Liver (tissue), 8 donors: ENCODE measurements at regions not wholly inside any gene's neighbourhood (a gene's known extent, or its start where the extent isn't known, plus 50 kb on each side); places are given as distances from the start of the nearest gene placed in this dataset.

Experiments
- DNase-seq: peaks from one replicate; pipeline ENCODE4 v3.0.0-alpha.2; 2017; ENCODE audit warnings: low spot score
- H3K27ac ChIP-seq, 2 donors: one replicate each; pipeline ENCODE4 v1.7.0; 2013; ENCODE audit warnings: inconsistent platforms in 2 of 2, low read length in 2 of 2, control low read depth in 1 of 2, low read depth in 1 of 2, mild to moderate bottlenecking in 1 of 2
- H3K27me3 ChIP-seq, 4 donors: one replicate each; pipeline versions ENCODE4 v1.6.1 to v1.7.0; 2013; ENCODE audit warnings: low read length in 3 of 4, inconsistent platforms in 1 of 4, mild to moderate bottlenecking in 1 of 4, moderate library complexity in 1 of 4; ENCODE audit not compliant: control insufficient read depth in 4 of 4, insufficient read depth in 4 of 4
- H3K36me3 ChIP-seq, 4 donors: one replicate each; pipeline versions ENCODE4 v1.6.1 to v1.7.0; 2013; ENCODE audit warnings: low read length in 3 of 4, mild to moderate bottlenecking in 3 of 4, low read depth in 1 of 4, moderate library complexity in 1 of 4; ENCODE audit not compliant: control insufficient read depth in 4 of 4, insufficient read depth in 3 of 4
- H3K4me1 ChIP-seq, 4 donors: one replicate each; pipeline versions ENCODE4 v1.6.1 to v1.7.0; 2013; ENCODE audit warnings: low read length in 3 of 4, mild to moderate bottlenecking in 3 of 4, moderate library complexity in 1 of 4; ENCODE audit not compliant: control insufficient read depth in 4 of 4, insufficient read depth in 4 of 4
- H3K4me3 ChIP-seq, 3 donors: one replicate each; pipeline versions ENCODE4 v1.6.1 to v1.7.0; 2013; ENCODE audit warnings: low read length in 3 of 3, control low read depth in 1 of 3, low read depth in 1 of 3, mild to moderate bottlenecking in 1 of 3
- H3K9ac ChIP-seq, 2 donors: one replicate each; pipeline ENCODE4 v1.7.0; 2013; ENCODE audit warnings: low read length in 2 of 2, mild to moderate bottlenecking in 2 of 2, moderate library complexity in 2 of 2, control low read depth in 1 of 2, low read depth in 1 of 2
- H3K9me3 ChIP-seq, 4 donors: one replicate each; pipeline versions ENCODE4 v1.6.1 to v1.7.0; 2013; ENCODE audit warnings: low read length in 3 of 4; ENCODE audit not compliant: control insufficient read depth in 4 of 4
- ATF3 ChIP-seq: IDR thresholded peaks from 2 replicates; pipeline ENCODE4 v1.6.1; 2016; ENCODE audit warnings: antibody characterized with exemption
- CTCF ChIP-seq: fragments of 150-350 bp; IDR thresholded peaks from 2 replicates; pipeline ENCODE4 v1.5.1; 2017; ENCODE audit warnings: improper control_type of control experiment, low read depth, low read length; ENCODE audit not compliant: missing input control
- EGR1 ChIP-seq, 2 donors: IDR thresholded peaks; 2 replicates each; pipeline ENCODE4 v1.6.1; 2016 to 2018; ENCODE audit warnings: antibody characterized with exemption in 2 of 2, low read depth in 2 of 2
- FOXA1 ChIP-seq: IDR thresholded peaks from 2 replicates; pipeline ENCODE4 v1.6.1; 2016; ENCODE audit warnings: antibody characterized with exemption
- FOXA2 ChIP-seq: IDR thresholded peaks from 2 replicates; pipeline ENCODE4 v1.6.1; 2016; ENCODE audit warnings: antibody characterized with exemption
- GABPA ChIP-seq, 2 donors: IDR thresholded peaks in 1 of 2; conservative IDR thresholded peaks in 1 of 2; 2 replicates each; pipeline ENCODE4 v1.6.1; 2016; ENCODE audit warnings: antibody characterized with exemption in 2 of 2, mild to moderate bottlenecking in 1 of 2, moderate library complexity in 1 of 2
- HNF4A ChIP-seq, 2 donors: conservative IDR thresholded peaks; 2 replicates each; pipeline ENCODE4 v1.6.1; 2016; ENCODE audit warnings: antibody characterized with exemption in 2 of 2, mild to moderate bottlenecking in 2 of 2
- HNF4G ChIP-seq: IDR thresholded peaks from 2 replicates; pipeline ENCODE4 v1.6.1; 2016; ENCODE audit warnings: antibody characterized with exemption
- JUND ChIP-seq, 2 donors: IDR thresholded peaks; 2 replicates each; pipeline ENCODE4 v1.6.1; 2016; ENCODE audit warnings: antibody characterized with exemption in 2 of 2
- MAX ChIP-seq: IDR thresholded peaks from 2 replicates; pipeline ENCODE4 v1.6.1; 2016; ENCODE audit warnings: antibody characterized with exemption
- NR2F2 ChIP-seq: IDR thresholded peaks from 2 replicates; pipeline ENCODE4 v1.6.1; 2016; ENCODE audit warnings: antibody characterized with exemption
- RAD21 ChIP-seq, 2 donors: IDR thresholded peaks; 2 replicates each; pipeline ENCODE4 v1.6.1; 2016; ENCODE audit warnings: antibody characterized with exemption in 2 of 2, mild to moderate bottlenecking in 2 of 2
- REST ChIP-seq: IDR thresholded peaks from 2 replicates; pipeline ENCODE4 v1.6.1; 2016; ENCODE audit warnings: antibody characterized with exemption, mild to moderate bottlenecking
- RXRA ChIP-seq, 2 donors: IDR thresholded peaks; 2 replicates each; pipeline ENCODE4 v1.6.1; 2017 to 2018; ENCODE audit warnings: antibody characterized with exemption in 2 of 2, mild to moderate bottlenecking in 1 of 2
- SP1 ChIP-seq: IDR thresholded peaks from 2 replicates; pipeline ENCODE4 v1.6.1; 2018; ENCODE audit warnings: antibody characterized with exemption, mild to moderate bottlenecking
- TAF1 ChIP-seq: conservative IDR thresholded peaks from 2 replicates; pipeline ENCODE4 v1.6.1; 2016; ENCODE audit warnings: antibody characterized with exemption, mild to moderate bottlenecking
- YY1 ChIP-seq: IDR thresholded peaks from 2 replicates; pipeline ENCODE4 v1.6.1; 2016; ENCODE audit warnings: antibody characterized with exemption, mild to moderate bottlenecking
- ZBTB33 ChIP-seq: IDR thresholded peaks from 2 replicates; pipeline ENCODE4 v1.6.1; 2016; ENCODE audit warnings: antibody characterized with exemption
- WGBS: extraction: QIAGEN DNeasy Blood & Tissue Kit; methylation state at CpG from one replicate; pipeline ENCODE4 v1.1.7; 2013; 5-methylcytosine and 5-hydroxymethylcytosine counted together
- donor health status: healthy.
- donor health status: healthy.
- donor health status: healthy.
- donor health status: healthy.
- donor health status: healthy.

GRCh38 chr2:120583851-120584570 is 151.7 kb upstream of the GLI2 start:
- H3K9ac ChIP-seq: no peak overlapping the region
- no peak for DNase-seq
- 92% methylated on average over 1 of the region's 1 CpG for WGBS
- no peak for TF ChIP-seq RXRA (IDR thresholded peaks at IDR 0.05)
- no peak for TF ChIP-seq HNF4A (conservative IDR thresholded peaks at IDR 0.05)
- no peak for TF ChIP-seq ATF3
- no peak for TF ChIP-seq REST
- TF ChIP-seq NR2F2: no peak
- TF ChIP-seq RAD21 (IDR thresholded peaks at IDR 0.05): no peak
- TF ChIP-seq TAF1: no peak
- TF ChIP-seq FOXA2: no peak
- no peak for TF ChIP-seq FOXA1
- TF ChIP-seq SP1: no peak
- TF ChIP-seq GABPA (IDR thresholded peaks at IDR 0.05 in 1 of 2, conservative IDR thresholded peaks at IDR 0.05 in 1 of 2): no peak
- no peak for TF ChIP-seq EGR1 (IDR thresholded peaks at IDR 0.05; ENCODE audit: low read depth in 2 of 2)
- no peak for TF ChIP-seq HNF4G
- no peak for TF ChIP-seq CTCF
- no peak for TF ChIP-seq ZBTB33
- no peak for TF ChIP-seq YY1
- no peak for TF ChIP-seq MAX
- TF ChIP-seq JUND (IDR thresholded peaks at IDR 0.05): no peak
- peaks cover 0 to 2% (median under 1%) of the 10 kb centered on the region in 4 donors for H3K27me3 ChIP-seq
- H3K9me3 ChIP-seq: peaks cover 0 to 18% (median 2%) of the 10 kb centered on the region in 4 donors
- H3K27ac ChIP-seq: no peak overlapping the region
- H3K4me3 ChIP-seq: no peak overlapping the region
- H3K36me3 ChIP-seq: no peaks in the 10 kb centered on the region
- H3K4me1 ChIP-seq: peaks cover 0 to 5% (median 0%) of the 10 kb centered on the region in 4 donors
